IMR-90 (cell line): ENCODE measurements at regions not wholly inside any gene's neighbourhood (a gene's known extent, or its start where the extent isn't known, plus 50 kb on each side); places are given as distances from the start of the nearest gene placed in this dataset.
"Not testable (repeated sequence)": the region's sequence is repeated elsewhere in the genome, so short reads cannot be mapped to it uniquely, and the experiment has no call there.

Source experiments
- ATAC-seq: fragments of 200-7000 bp; cut with Tn5 transposase; 2 replicates; pipeline ENCODE4 v1.9.1; 2020; ENCODE audit warnings: low read depth, mild to moderate bottlenecking, moderate library complexity
- BruUV-seq: library from RNA; stranded (reverse); fragments of 400-500 nt; replicated peaks from 2 replicates; lab custom pipeline; 2021; lab: Mats Ljungman, UMichigan
- CTCF ChIA-PET: fragments of 300-600 bp; formaldehyde crosslinking; extraction: SDS; loops from one replicate; lab custom pipeline; 2021; ENCODE audit warnings: antibody characterized with exemption; lab: Yijun Ruan, JAX
- POLR2A ChIA-PET: fragments of 300-600 bp; sonication (Branson Sonifier 250); formaldehyde crosslinking; loops from one replicate; lab custom pipeline; 2022; ENCODE audit warnings: antibody characterized with exemption; ENCODE audit not compliant: unreplicated experiment; lab: Charles Lee
- DNase-seq: peaks from one replicate; pipeline ENCODE4 v3.0.0; 2013
- H2AFZ ChIP-seq: replicated peaks from 2 replicates; pipeline ENCODE3; 2013; ENCODE audit warnings: low read length, mild to moderate bottlenecking; ENCODE audit not compliant: poor library complexity
- H2AK5ac ChIP-seq: 2 replicates; pipeline ENCODE4 v1.6.1; 2013; ENCODE audit warnings: low read depth, low read length, inconsistent platforms
- H2AK9ac ChIP-seq: replicated peaks from 2 replicates; pipeline ENCODE3; 2013; ENCODE audit warnings: mild to moderate bottlenecking, low read depth, low read length, moderate library complexity; ENCODE audit not compliant: poor library complexity
- H2BK120ac ChIP-seq: 2 replicates; pipeline ENCODE4 v1.6.1; 2013; ENCODE audit warnings: low read depth, low read length, inconsistent platforms
- H2BK15ac ChIP-seq: 3 replicates; pipeline ENCODE4 v1.6.1; 2013; ENCODE audit warnings: low read depth, low read length, inconsistent platforms
- H2BK20ac ChIP-seq: 2 replicates; pipeline ENCODE4 v1.6.1; 2013; ENCODE audit warnings: low read depth, mild to moderate bottlenecking, inconsistent platforms, low read length, moderate library complexity
- H2BK5ac ChIP-seq: 2 replicates; pipeline ENCODE4 v1.6.1; 2013; ENCODE audit warnings: mild to moderate bottlenecking, low read depth, low read length, inconsistent platforms; ENCODE audit not compliant: poor library complexity, severe bottlenecking
- H3K14ac ChIP-seq: replicated peaks from 2 replicates; pipeline ENCODE4 v1.6.1; 2013; ENCODE audit warnings: low read depth, low read length, inconsistent platforms
- H3K18ac ChIP-seq: 2 replicates; pipeline ENCODE4 v1.6.1; 2013; ENCODE audit warnings: low read depth, low read length, control low read depth
- H3K23ac ChIP-seq: 2 replicates; pipeline ENCODE4 v1.6.1; 2013; ENCODE audit warnings: low read depth, low read length, inconsistent platforms
- H3K27ac ChIP-seq: 2 replicates; pipeline ENCODE4 v1.5.1; 2013; ENCODE audit warnings: mild to moderate bottlenecking, control low read depth, low read length; ENCODE audit not compliant: insufficient read depth
- H3K27me3 ChIP-seq: 2 replicates; pipeline ENCODE4 v1.6.1; 2013; ENCODE audit warnings: low read length; ENCODE audit not compliant: control insufficient read depth, insufficient read depth
- H3K36me3 ChIP-seq: 2 replicates; pipeline ENCODE4 v1.6.1; 2013; ENCODE audit warnings: low read length, mixed read lengths; ENCODE audit not compliant: control insufficient read depth, insufficient read depth
- H3K4ac ChIP-seq: 2 replicates; pipeline ENCODE4 v1.6.1; 2013; ENCODE audit warnings: low read depth, low read length, inconsistent platforms
- H3K4me1 ChIP-seq: 2 replicates; pipeline ENCODE4 v1.6.1; 2013; ENCODE audit warnings: low read length, mixed read lengths; ENCODE audit not compliant: control insufficient read depth, insufficient read depth
- H3K4me2 ChIP-seq: 2 replicates; pipeline ENCODE4 v1.6.1; 2013; ENCODE audit warnings: low read depth, mild to moderate bottlenecking, control low read depth, low read length, moderate library complexity
- H3K4me3 ChIP-seq: 2 replicates; pipeline ENCODE4 v1.5.1; 2013; ENCODE audit warnings: low read depth, mild to moderate bottlenecking, control low read depth, low read length, moderate library complexity; ENCODE audit not compliant: insufficient read depth
- H3K56ac ChIP-seq: 2 replicates; pipeline ENCODE4 v1.6.1; 2013; ENCODE audit warnings: low read length, inconsistent platforms; ENCODE audit not compliant: insufficient read depth; ENCODE audit errors: extremely low read depth
- H3K79me1 ChIP-seq, 2 experiments: 2 replicates each; pipeline ENCODE4 v1.6.1; 2013; ENCODE audit warnings: low read length in 2 of 2, inconsistent platforms in 1 of 2, low read depth in 1 of 2
- H3K9ac ChIP-seq: 2 replicates; pipeline ENCODE4 v1.6.1; 2013; ENCODE audit warnings: low read depth, low read length, control low read depth
- H3K9me1 ChIP-seq: 2 replicates; pipeline ENCODE4 v1.6.1; 2013; ENCODE audit warnings: low read length, inconsistent platforms; ENCODE audit not compliant: insufficient read depth
- H3K9me3 ChIP-seq: 2 replicates; pipeline ENCODE4 v1.6.1; 2013; ENCODE audit warnings: low read length; ENCODE audit not compliant: control insufficient read depth, insufficient read depth
- H4K20me1 ChIP-seq: 2 replicates; pipeline ENCODE4 v1.6.1; 2013; ENCODE audit warnings: low read length, inconsistent platforms; ENCODE audit not compliant: insufficient read depth
- H4K5ac ChIP-seq: 2 replicates; pipeline ENCODE4 v1.6.1; 2013; ENCODE audit warnings: mild to moderate bottlenecking, low read depth, low read length, control low read depth
- H4K8ac ChIP-seq, 2 experiments: 2 replicates each; pipeline ENCODE4 v1.6.1; 2013; ENCODE audit warnings: low read depth in 2 of 2, low read length in 2 of 2, control low read depth in 1 of 2, inconsistent platforms in 1 of 2
- H4K91ac ChIP-seq: 2 replicates; pipeline ENCODE4 v1.6.1; 2013; ENCODE audit warnings: low read depth, low read length, inconsistent platforms; ENCODE audit not compliant: insufficient read depth
- WGBS, 2 experiments: methylation state at CpG; one replicate each; pipeline versions ENCODE4 v1.1.5 to v1.1.7; 2013; ENCODE audit warnings: missing lambda C conversion rate in 2 of 2; ENCODE audit not compliant: insufficient read length in 1 of 2; ENCODE audit errors: extremely low coverage in 2 of 2; 5-methylcytosine and 5-hydroxymethylcytosine counted together
- dilution Hi-C: fragments of 300-500 bp; cut with HindIII; formaldehyde crosslinking; loops from one replicate; pipeline ENCODE4 v1.14.3; 2018; ENCODE audit warnings: low sequenced_read_pairs; ENCODE audit not compliant: unreplicated experiment
- in situ Hi-C: fragments of 300-500 bp; cut with MboI; formaldehyde crosslinking; loops from 3 replicates; pipeline ENCODE4 v1.14.3; 2019; ENCODE audit warnings: low sequenced_read_pairs, inconsistent platforms, mixed read lengths
- intact Hi-C: fragments of 100-400 bp; cut with micrococcal nuclease; formaldehyde crosslinking; loops from 2 replicates; pipeline ENCODE4 v1.10.0; 2022

DNA sequence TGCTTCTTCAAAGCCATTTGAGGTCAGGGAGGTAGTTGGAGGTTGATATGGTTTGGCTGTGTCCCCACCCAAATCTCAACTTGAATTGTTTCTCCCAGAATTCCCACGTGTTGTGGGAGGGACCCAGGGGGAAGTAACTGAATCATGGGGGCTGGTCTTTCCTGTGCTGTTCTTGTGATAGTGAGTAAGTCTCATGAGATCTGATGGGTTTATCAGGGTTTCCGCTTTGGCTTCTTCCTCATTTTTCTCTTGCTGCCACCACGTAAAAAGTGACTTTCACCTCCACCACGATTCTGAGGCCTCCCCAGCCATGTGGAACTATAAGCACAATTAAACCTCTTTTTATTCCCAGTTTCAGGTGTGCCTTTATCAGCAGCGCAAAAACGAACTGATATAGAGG is 62.5 kb upstream of the NFE2L3 start:
- H3K18ac ChIP-seq, H3K4me1 ChIP-seq, H3K4me2 ChIP-seq, H4K5ac ChIP-seq, H3K9me3 ChIP-seq, H2AK5ac ChIP-seq, H3K36me3 ChIP-seq, H3K9ac ChIP-seq, POLR2A ChIA-PET, H2BK5ac ChIP-seq, H2BK120ac ChIP-seq, H4K8ac ChIP-seq, H2AK9ac ChIP-seq, H3K23ac ChIP-seq, ATAC-seq, H2BK20ac ChIP-seq, H3K56ac ChIP-seq, H3K27ac ChIP-seq, H3K9me1 ChIP-seq, H3K4me3 ChIP-seq, intact Hi-C loops, H3K79me1 ChIP-seq, H3K4ac ChIP-seq, H4K91ac ChIP-seq, dilution Hi-C loops, H2BK15ac ChIP-seq, H2AFZ ChIP-seq, BruUV-seq, DNase-seq, H4K20me1 ChIP-seq, H3K14ac ChIP-seq: not testable (repeated sequence)
- peaks cover 10% of the 10 kb centered on the region for H3K27me3 ChIP-seq
- in situ Hi-C loops: loop anchor here (25.0 kb wide), 1 partner anchor 573 kb away; no protein-coding TSS in a partner anchor
- CTCF ChIA-PET: interaction anchor here (0.8 to 1.5 kb wide), 2 partner anchors 62 to 108 kb away, joined by 3 to 12 read pairs; partner anchors contain the start of gene NFE2L3
- no CpG with 5 or more reads among the region's 6 CpGs for whole genome bisulfite sequencing, 2 experiments
